IMR-90 (cell line): ENCODE measurements at regions not wholly inside any gene's neighbourhood (a gene's known extent, or its start where the extent isn't known, plus 50 kb on each side); places are given as distances from the start of the nearest gene placed in this dataset.

ENCODE experiments used
- POLR2A ChIP-seq: IDR thresholded peaks from 2 replicates; pipeline ENCODE4 v1.6.1; 2012; ENCODE audit warnings: mild to moderate bottlenecking, low read depth, low read length
- USF2 ChIP-seq: fragments of 150-350 bp; IDR thresholded peaks from 2 replicates; pipeline ENCODE4 v1.6.1; 2017; ENCODE audit warnings: mild to moderate bottlenecking, antibody characterized with exemption, low read length, low read depth
- TF ChIP-seq, protein P1 (sequence below): fragments of 150-350 bp; IDR thresholded peaks from 2 replicates; pipeline ENCODE4 v1.6.1; 2016; ENCODE audit warnings: low read depth, mild to moderate bottlenecking, low read length, moderate library complexity, borderline replicate concordance

GRCh38 chr3:94356581-94356980, 293.7 kb downstream of the NSUN3 start:
- TF ChIP-seq USF2 (no peak), POLR2A (no peak)
- TF ChIP-seq, protein P1, sequence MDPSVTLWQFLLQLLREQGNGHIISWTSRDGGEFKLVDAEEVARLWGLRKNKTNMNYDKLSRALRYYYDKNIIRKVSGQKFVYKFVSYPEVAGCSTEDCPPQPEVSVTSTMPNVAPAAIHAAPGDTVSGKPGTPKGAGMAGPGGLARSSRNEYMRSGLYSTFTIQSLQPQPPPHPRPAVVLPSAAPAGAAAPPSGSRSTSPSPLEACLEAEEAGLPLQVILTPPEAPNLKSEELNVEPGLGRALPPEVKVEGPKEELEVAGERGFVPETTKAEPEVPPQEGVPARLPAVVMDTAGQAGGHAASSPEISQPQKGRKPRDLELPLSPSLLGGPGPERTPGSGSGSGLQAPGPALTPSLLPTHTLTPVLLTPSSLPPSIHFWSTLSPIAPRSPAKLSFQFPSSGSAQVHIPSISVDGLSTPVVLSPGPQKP = no peak
